Stimulated activated CD4-positive, alpha-beta T cell treated with anti-CD3 and anti-CD28 coated beads, Interleukin-15, amount 100 ng/mL, for 1 hour (primary cell): ENCODE measurements at regions not wholly inside any gene's neighbourhood (a gene's known extent, or its start where the extent isn't known, plus 50 kb on each side); places are given as distances from the start of the nearest gene placed in this dataset.

Source experiments
- DNase-seq, 2 donors: peaks; one replicate each; pipeline ENCODE4 v3.0.0-alpha.2; 2020; ENCODE audit warnings: low read depth in 1 of 2, low spot score in 1 of 2

DNA sequence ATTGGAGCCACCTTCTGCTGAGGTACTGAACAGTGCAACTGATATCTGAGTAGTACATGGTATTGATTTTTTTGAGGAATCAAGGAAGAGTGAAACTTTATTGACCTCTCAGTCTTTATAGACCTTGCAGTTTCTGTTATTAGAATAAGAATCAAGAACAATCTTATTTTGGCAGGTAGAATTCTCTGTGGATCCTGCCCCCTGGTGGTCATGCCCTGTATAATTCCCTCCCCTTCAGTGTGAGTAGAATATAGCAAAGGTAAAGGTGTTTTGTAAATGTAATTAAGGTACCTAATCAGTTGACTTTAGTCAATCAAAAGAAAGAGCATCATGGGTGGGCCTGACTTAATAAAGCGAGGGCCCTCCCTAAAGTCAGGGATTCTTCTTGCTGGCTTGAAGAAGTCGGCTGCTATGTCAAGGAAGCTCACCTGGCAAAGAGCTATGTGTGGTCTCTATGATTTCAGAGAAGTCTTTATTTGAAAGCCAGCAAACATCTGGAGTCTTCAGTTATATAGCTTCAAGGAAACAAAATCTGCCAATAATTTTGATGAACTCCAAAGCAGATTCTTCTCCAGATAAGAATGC, 142.8 kb downstream of the LSM5 start:
- no peak for DNase-seq

DNA sequence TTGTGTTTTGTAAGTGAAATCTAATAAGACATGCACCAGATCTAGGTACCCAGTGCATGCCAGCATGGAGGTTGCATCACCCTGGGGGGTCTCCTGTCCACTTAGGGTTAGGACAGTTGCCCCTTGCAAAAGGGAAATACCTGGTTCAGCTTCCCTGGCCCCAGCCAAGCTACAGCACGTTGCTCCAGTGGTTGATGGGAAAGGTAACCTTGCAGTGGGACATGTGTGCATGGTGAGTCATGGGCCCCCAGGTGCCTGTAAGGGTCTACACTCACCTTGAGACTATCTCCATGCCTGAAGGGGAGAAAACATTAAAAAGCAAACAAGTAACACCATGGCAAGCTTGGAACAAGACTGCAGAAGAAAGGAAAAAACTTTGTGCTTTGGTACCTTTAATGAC, 143.9 kb downstream of the LSM5 start:
- no peak for DNase-seq

DNA sequence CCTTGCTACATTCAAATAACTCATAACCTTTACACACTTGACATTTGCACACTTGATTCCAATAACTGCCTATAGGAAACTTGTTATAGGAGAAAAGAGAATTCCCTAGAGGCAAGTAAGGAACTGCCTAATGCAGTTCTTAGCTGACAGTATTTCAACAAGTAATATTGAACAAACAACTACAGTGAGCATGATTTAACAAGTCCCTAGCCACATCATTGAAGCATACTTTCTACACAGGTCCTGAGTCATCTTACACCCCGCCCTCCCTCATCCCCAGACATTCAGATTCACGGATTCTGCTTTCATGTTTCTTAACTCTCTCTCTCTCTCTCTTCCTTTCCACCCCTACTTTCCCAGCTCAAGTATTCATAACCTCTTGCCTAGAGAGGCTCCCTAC, 153.5 kb downstream of the LSM5 start:
- DNase-seq, result no peak

DNA sequence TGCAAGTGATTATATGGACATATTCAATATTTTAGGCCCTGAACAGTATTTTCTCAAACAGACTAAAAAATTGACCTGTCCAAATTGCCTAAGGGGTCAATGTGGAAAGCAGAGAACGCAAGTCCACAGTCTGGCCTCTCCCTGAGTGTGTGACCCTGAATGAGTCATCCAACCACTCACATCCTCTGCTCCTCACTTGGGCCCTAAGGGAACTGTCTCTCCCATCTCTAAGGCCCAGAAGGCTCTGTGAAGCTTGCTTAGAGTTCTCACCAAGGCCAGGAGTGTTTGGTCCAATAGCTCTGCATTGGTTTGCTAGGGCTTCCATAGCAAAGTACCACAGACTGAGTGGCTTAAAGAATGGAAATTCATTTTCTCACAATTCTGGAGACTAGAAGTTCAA, 155.1 kb downstream of the LSM5 start:
- DNase-seq, result no peak

DNA sequence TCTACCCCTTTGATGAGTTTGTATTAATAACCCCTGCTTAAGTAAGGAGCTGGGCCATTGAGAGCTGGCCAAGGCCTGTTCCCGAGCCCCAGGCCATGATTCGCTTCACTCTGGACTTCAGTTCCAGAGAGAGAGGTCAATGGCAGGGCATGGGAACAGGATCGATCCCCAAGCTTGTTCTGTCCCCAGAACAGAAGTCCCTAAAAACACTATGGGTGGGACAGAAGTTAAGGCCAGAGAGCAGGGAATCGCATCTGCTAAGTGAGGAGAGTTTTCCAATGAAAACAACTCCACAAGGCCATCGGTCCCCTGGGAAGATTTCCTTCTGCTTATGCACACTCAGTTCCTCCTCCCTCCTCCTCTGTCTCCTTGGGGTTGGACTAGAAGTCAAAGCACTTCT, 159.6 kb downstream of the LSM5 start:
- DNase-seq, result no peak

DNA sequence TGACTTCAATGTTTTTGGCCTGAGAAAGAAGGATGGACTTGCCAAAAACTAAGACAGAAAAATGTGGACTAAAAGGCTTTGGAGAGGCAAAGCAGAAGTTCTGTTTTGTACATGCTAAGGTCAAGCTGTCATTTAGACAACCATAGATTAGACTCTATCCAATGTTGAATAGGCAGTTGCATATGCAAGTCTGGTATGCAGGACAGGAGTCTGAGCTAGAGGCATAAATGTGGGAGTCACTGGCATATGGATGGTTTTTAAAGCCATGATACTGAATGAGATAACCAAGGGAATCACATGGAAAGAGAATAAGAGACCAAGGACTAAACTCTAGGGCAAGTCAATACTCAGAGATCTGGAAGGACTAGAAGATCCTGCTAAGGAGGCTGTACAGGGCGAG, 164.1 kb downstream of the LSM5 start:
- no peak for DNase-seq

DNA sequence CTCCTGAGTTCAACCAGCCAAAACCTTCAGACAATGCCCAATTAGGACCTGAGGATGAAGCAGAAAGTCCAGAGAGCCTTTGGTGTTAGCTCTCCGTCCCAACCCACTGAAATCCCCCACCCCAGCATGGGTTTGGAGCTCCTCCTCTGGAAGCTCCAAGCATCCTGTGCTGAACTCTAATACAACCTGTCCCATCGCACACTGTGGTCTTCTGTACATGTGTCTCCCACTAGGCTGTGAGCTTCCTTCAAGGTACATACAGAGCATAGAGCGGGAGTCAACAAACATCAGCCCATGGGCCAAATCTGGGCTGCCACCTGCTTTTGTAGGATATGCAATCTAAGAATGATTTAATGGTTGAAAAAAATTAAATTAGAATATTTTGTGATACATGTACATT, 166.5 kb downstream of the LSM5 start:
- no peak for DNase-seq

DNA sequence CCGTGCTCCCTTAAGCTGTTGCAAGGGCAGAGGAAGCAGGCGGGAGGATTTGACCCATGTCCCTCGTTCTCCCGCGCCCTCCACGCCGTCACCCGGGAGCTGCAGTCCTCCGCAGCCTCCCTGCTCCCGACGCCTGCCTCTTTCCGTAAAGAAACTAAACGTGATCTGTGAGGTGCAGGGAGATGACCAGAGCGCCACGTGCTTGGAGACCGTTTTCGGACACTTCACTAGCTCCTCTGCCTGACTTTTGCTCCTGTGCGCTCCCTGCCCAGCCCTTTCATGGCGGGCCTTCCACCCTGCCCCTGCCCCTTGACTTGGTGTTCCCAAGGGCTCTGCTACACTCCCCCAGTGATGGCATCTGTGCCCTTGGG, 171.2 kb downstream of the LSM5 start:
- DNase-seq, result no peak

DNA sequence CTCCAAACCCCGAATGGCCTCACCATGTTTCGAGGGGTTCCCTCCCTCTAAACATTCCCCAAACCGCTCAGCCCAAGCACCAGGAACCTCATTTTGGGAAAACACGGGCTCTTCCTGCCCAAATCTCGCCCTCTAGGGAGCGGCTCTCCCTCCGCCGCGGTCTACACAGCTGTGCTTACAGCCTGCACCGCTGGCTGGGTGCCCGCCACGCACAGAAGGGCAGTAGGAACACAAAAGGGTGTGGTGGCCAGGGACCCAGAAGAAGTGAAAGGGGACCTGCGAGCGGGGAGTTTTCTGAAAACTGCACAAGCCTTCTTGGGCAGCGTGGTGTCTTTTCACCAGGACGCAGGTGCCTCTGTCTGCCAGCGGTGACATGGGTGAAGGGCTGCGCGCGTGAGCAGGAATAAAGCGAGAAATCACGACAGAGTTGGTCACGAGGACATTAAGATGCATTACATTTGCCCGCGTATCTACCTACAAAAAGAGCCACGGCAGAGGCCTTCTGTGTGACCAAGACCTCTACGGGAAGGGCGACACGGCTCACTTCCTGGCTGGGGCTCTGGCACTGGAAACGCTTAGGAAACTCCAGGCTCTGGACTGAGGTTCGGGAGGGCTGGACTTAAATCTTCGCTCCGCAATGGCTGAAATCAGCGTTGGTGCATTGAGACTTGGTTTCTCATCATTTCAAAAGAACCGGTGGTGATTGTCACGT, 171.7 kb downstream of the LSM5 start:
- DNase-seq, result no peak

DNA sequence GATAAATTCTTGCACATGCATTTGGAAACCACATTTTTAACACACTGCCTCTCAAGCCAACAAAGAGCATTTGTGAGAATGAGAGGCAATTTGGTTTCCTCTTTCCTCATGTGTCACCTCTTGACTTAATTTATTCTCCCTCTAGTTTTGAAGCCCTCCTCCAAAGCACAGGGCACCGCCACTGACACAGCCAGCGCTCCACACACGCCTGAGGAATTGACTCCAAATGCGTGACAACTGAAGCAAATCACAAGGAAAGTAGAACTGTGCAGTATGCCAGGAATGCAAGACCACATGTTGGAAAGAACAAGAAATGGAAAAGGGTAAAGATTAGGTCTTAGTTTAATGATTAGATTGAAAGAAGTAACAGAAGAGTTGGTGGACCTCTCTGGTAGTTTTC, 173.3 kb downstream of the LSM5 start:
- no peak for DNase-seq

DNA sequence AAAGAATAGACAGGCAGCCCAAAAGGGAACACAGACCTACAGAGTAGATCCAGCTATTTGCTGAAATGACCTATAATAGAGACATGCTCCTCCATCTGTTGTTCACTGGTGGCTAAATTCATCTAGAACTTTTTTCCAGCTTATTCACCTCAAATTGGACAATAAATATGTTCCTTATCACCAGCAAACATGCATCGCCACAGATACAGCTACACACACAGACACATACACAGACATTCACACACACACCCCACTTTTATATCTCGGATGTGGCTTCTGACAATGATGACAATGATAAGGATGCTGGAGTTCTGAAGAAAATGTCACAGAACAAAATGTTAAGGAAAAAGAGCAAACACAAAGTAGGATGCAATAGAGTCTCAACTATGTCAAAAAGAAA, 175.4 kb downstream of the LSM5 start:
- no peak for DNase-seq

DNA sequence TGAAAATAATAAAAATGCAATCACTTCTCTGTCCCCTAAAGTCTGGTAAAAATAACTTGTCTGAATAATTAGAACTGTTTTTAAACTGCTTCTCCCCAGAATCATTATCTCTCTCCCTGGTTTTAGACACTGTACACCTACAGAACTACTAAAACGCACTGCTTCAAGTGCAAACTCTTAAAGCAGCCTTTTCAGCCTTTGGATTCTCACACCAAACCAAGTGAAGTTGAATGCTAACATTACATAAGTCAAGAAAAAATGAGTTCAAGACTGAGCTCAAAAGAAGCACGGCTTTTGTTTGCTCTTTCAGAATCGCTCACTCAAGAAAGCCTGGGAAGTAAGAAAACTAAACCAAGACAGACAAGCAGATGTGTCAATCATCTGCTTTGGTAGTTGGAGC, 188.8 kb downstream of the LSM5 start:
- DNase-seq, result no peak

DNA sequence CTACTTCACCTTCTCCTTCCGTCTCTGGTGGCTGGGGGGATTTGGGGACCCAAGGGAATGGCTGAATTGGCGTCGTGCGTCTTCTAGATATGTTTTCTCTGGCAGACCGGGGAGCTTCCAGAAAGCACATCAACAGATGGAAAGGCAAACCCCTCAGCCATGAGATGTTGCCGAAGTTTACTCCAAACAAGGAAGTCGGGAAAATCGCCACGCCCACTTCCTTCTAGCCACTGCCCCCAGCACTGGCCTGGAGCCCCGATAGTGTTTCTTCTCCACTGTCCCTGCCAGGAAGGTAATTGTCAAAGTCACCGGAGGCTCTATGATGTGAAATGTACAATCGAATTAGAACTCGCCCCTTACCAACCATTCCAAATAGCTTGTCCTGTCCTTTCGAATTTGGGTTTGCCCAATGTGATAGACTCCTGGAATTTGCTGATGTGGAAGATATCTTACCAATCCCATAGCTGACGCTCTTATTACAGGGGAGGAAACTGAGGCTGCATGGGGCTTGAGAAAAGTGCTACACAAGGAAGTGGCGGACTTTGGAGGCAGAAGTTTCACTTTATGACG, 191.0 kb downstream of the LSM5 start:
- DNase-seq, result no peak

DNA sequence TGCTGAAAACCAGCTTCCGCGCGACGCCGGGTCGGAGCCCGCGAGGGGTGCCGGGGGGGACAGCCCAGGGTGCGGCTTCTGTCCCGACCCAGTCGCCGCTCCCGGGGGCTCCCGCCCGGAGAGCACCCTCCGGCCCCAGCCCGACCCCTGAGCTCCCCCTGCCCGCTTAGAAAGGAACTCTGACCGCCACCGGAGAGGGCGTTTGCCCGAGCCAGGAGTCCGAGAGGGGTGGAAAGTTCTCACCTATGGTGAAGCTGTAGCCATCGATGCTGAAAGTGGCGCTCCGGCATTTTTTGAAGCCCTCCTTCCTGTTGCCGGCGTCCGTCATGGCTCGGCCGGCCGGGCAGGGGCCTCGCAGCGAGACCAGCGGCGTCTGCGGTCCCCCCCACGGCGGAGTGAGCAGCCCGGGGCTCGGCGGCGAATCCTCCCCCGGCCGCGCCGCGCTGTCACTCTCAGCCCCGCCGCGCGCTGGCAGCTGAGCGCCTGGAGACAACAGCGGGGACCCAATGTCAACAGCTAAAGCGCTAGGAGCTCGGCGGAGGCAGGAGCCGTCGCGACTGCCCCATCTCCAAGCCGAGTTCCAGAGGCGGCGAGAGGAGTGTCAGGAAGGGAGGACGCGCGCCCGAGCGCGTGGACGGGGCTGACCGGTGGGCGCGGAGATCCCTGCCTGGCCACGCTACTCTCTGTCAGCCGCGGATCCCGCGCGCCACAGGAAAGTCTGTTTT, 191.6 kb downstream of the LSM5 start:
- DNase-seq, result no peak

DNA sequence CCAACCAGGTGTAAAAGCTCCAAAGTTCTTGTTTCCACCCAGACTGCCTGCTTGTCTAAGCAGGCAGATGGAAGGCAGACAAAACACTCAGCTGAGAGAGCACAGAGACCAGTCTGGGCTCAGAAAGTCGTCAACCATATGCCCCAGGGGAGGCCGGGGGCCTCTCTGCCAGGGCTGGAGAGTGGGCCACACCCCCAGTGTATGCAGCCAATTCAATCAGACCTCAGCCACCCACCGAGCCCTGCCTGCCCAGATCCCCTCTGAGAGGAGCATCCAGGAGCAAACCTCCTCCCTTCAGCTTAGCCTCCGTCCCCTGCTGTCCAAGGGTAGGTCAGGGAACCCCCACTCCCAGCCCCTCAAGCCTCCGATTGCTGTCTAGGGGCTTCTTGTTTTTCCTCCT, 196.3 kb downstream of the LSM5 start:
- DNase-seq, result no peak

DNA sequence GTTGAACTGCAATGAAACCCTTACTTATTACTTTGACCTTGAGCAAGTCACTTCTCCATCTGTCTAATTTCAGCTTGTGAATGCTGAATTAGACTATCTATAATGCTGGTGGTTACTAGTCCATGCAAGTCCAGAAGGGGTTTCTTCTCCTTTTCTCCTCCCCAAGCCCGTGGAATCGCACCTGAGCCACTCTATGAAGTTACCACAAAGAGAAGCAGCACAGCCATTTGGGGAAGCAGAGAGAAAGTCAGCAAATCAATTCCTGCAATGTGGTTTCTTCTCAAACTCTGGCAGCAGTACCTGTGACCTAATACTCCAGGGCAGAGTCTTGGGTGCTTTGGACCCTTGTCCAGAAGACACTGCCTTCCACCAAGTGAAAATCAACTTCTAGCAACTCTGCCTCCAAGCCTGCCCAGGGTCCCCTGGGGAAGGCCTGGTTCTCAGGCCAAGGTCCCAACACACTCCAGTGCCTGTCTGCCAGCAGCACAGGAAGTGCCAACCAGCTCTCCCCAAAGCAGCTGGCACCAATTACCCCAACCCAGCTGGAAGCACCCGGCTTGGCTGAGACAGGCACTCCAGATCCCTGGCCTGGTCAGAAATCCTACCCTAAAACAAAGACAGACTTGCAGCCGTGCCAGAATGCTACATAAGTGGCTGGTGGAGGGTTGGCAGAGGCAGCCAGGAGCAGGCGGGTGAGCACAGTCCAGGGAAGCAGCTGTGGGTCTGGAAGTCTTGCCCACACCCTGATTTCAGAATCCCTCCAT, 200.3 kb downstream of the LSM5 start:
- DNase-seq, result no peak

DNA sequence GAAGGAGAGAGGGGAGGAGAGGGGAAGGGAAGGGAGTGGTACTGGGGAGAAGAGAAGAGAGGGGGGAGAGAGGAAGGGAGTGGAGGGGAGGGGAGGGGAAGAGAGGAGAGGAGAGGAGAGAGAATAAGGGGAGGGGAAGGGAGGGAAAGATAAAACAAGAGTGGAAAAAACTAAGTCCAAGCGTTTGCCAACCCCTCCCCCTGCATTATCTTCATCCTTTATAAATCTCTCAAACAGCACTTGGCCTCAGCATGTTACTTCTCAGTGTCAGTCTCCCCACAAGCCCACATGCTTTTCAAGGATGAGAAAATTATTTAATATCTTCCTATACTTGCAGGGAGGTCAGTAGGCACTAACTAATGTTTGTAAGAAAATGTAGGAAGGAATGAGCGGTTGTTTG, 204.5 kb downstream of the LSM5 start:
- DNase-seq, result no peak

DNA sequence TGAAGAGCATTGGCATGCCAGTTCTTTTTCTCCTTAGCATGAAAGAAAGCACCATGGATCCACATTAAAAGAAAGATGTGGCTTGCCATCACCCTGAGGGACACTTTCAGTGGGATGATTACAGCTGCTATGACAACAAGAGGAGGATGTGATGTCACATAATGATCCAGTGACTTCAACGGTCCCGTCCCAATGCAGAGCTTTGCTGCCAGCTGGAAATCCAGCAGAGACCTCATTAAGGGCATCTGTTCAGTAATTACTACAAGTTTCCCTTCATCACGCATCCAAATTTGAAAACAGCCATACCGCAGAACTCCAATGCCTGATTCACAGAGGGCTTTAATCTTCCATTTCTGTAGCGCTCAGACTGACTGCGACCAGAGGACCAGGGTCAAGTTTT, 206.6 kb downstream of the LSM5 start:
- no peak for DNase-seq

DNA sequence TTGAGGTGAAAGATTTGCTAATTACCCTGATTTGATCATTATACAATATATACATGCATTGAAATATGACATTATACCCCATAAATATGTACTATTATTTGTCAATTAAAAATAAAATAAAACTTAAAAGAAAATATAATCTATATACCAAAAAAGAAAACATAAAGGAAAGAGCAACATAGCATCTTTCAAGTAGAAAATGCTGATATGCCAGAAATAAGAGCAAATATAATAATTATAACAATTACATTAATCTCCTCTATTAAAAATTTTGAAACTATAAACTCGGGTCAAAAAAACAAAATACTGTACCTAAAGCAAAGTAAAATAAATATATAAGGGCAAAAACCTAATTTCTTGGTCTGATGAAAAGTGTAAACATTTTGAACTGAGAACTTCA, 209.3 kb upstream of the PDE1C start:
- no peak for DNase-seq

DNA sequence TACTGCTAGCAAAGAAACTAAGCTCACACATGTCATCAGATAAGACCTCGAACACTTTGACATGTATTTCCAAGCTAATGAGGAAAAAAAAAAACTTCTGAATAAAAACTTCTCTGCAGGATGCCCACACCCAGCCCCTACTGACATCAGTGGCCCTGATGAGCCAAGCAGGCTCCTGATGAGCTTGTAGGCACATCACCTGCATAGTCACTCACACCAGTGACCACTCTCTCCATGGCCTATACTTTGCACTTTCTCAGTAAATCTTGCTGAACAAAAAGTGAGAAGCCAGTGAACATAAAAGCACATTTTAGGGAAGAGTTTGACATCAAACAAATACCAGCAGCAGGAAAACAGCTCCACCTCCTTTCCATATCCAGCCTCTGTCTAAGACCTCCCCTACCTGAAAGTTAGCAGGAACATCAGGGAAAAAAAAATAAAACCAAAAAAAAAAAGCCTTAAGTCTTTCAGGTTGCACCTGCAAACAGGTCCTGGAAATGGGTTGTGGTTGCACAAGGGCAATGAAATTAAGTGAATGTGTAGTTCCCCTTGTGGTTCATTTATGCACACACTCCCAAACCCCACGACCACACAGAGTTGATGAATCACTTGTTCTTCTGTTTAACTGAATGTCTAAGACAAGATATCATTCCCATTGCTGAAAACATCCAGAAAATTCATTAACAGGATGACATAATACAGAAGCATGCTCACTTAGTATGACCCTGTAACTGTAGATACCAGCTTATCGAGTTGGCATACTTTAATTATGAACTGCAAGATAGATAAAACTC, 205.2 kb upstream of the PDE1C start:
- DNase-seq, result no peak

DNA sequence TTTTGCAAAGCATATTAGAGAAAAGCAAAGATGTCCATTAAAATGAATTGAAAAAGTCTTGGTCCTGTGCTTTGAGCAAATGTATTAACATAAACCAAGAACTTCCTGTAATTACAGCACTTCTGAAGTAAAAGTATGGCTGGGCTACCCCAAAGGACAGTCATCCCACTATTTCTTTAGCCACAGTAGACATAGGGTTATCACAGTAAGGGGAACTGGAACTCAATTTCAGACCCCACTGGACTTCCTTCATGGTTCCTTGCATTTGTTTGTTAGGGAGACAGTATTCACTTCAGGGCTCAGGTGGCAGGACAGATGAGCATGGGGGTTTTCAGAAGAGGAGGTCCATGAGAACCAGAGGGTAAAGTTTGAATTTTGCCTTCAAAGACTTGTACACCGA, 203.1 kb upstream of the PDE1C start:
- DNase-seq, result no peak
